Neural cell (in vitro differentiated cells): ENCODE measurements at regions not wholly inside any gene's neighbourhood (a gene's known extent, or its start where the extent isn't known, plus 50 kb on each side); places are given as distances from the start of the nearest gene placed in this dataset.

Source experiments
- H2AFZ ChIP-seq: fragments of 200-600, 300-800 bp; sonication (generic), shearing (Covaris generic); 2 replicates; pipeline ENCODE4 v1.6.0; 2014; ENCODE audit warnings: low read depth, mild to moderate bottlenecking, antibody characterized with exemption, low read length, moderate library complexity
- H3F3A ChIP-seq: fragments of 200-600 bp; shearing (Covaris generic); 2 replicates; pipeline ENCODE4 v1.6.1; 2016; ENCODE audit warnings: mild to moderate bottlenecking, moderate library complexity, mixed read lengths, antibody characterized with exemption, low read length; ENCODE audit not compliant: insufficient read depth, poor library complexity, severe bottlenecking
- H3K27ac ChIP-seq: fragments of 200-600, 300-800 bp; sonication (generic), shearing (Covaris generic); 2 replicates; pipeline ENCODE4 v1.5.1; 2014; ENCODE audit warnings: mild to moderate bottlenecking, low read length, moderate library complexity
- H3K27me3 ChIP-seq: fragments of 300-800, 200-600 bp; sonication (generic), shearing (Covaris generic); 2 replicates; pipeline ENCODE4 v1.6.0; 2014; ENCODE audit warnings: mild to moderate bottlenecking, low read depth, low read length, moderate library complexity; ENCODE audit not compliant: insufficient read depth
- H3K36me3 ChIP-seq: fragments of 300-800, 200-600 bp; sonication (generic), shearing (Covaris generic); 2 replicates; pipeline ENCODE4 v1.5.1; 2014; ENCODE audit warnings: mild to moderate bottlenecking, antibody characterized with exemption, low read length, moderate library complexity; ENCODE audit not compliant: insufficient read depth
- H3K4me2 ChIP-seq: fragments of 300-800, 200-600 bp; sonication (generic), shearing (Covaris generic); 2 replicates; pipeline ENCODE4 v1.6.0; 2014; ENCODE audit warnings: mild to moderate bottlenecking, low read length
- H3K4me3 ChIP-seq: fragments of 300-800, 200-600 bp; sonication (generic), shearing (Covaris generic); 2 replicates; pipeline ENCODE4 v1.5.1; 2014; ENCODE audit warnings: mild to moderate bottlenecking, low read length, moderate library complexity
- H3K79me2 ChIP-seq: fragments of 200-600 bp; shearing (Covaris generic); replicated peaks from 2 replicates; pipeline ENCODE4 v1.6.0; 2014; ENCODE audit warnings: mild to moderate bottlenecking, low read length, moderate library complexity; ENCODE audit not compliant: insufficient read depth
- H3K9ac ChIP-seq: fragments of 300-800, 200-600 bp; sonication (generic), shearing (Covaris generic); 2 replicates; pipeline ENCODE4 v1.6.1; 2016; ENCODE audit warnings: mild to moderate bottlenecking, low read length, mixed read lengths
- H3K9me2 ChIP-seq: fragments of 200-600 bp; shearing (Covaris generic); 2 replicates; pipeline ENCODE4 v1.6.1; 2016; ENCODE audit warnings: mild to moderate bottlenecking, low read length, mixed read lengths; ENCODE audit not compliant: insufficient read depth
- H3K9me3 ChIP-seq: fragments of 200-600, 300-800 bp; sonication (generic), shearing (Covaris generic); 2 replicates; pipeline ENCODE4 v1.6.1; 2016; ENCODE audit warnings: mild to moderate bottlenecking, mixed run types, low read length, moderate library complexity, mixed read lengths
- H4K20me1 ChIP-seq: fragments of 200-600 bp; shearing (Covaris generic); 2 replicates; pipeline ENCODE4 v1.6.1; 2016; ENCODE audit warnings: mild to moderate bottlenecking, mixed run types; ENCODE audit not compliant: insufficient read depth
- CTCF ChIP-seq: fragments of 450-650 bp; IDR thresholded peaks from 2 replicates; pipeline ENCODE4 v1.5.1; 2014; ENCODE audit warnings: antibody characterized with exemption, mild to moderate bottlenecking, moderate library complexity; ENCODE audit not compliant: poor library complexity, severe bottlenecking
- EP300 ChIP-seq: fragments of 450-650 bp; conservative IDR thresholded peaks from 2 replicates; pipeline ENCODE4 v1.6.1; 2014; ENCODE audit warnings: antibody characterized with exemption, mild to moderate bottlenecking, moderate library complexity; ENCODE audit not compliant: poor library complexity, severe bottlenecking
- EZH2 ChIP-seq: fragments of 200-600, 300-800 bp; shearing (Covaris generic), sonication (generic); IDR thresholded peaks from 2 replicates; pipeline ENCODE4 v1.6.1; 2014; ENCODE audit warnings: antibody characterized with exemption, low read length, borderline replicate concordance, mild to moderate bottlenecking; ENCODE audit not compliant: insufficient read depth, poor library complexity, severe bottlenecking
- MXI1 ChIP-seq: fragments of 450-650 bp; conservative IDR thresholded peaks from 2 replicates; pipeline ENCODE4 v1.6.1; 2014; ENCODE audit warnings: antibody characterized with exemption, mild to moderate bottlenecking; ENCODE audit not compliant: poor library complexity, severe bottlenecking
- POLR2AphosphoS5 ChIP-seq: IDR thresholded peaks from 2 replicates; pipeline ENCODE4 v1.6.1; 2012
- RAD21 ChIP-seq: fragments of 450-650 bp; conservative IDR thresholded peaks from 2 replicates; pipeline ENCODE4 v1.6.1; 2014; ENCODE audit warnings: antibody characterized with exemption, mild to moderate bottlenecking, moderate library complexity
- REST ChIP-seq: IDR thresholded peaks from 2 replicates; pipeline ENCODE4 v1.6.1; 2012; ENCODE audit warnings: borderline replicate concordance
- SMC3 ChIP-seq: fragments of 450-650 bp; conservative IDR thresholded peaks from 2 replicates; pipeline ENCODE4 v1.6.1; 2014; ENCODE audit warnings: antibody characterized with exemption, mild to moderate bottlenecking, moderate library complexity; ENCODE audit not compliant: poor library complexity
- TAF1 ChIP-seq: IDR thresholded peaks from 2 replicates; pipeline ENCODE4 v1.6.1; 2012; ENCODE audit warnings: low read depth

DNA sequence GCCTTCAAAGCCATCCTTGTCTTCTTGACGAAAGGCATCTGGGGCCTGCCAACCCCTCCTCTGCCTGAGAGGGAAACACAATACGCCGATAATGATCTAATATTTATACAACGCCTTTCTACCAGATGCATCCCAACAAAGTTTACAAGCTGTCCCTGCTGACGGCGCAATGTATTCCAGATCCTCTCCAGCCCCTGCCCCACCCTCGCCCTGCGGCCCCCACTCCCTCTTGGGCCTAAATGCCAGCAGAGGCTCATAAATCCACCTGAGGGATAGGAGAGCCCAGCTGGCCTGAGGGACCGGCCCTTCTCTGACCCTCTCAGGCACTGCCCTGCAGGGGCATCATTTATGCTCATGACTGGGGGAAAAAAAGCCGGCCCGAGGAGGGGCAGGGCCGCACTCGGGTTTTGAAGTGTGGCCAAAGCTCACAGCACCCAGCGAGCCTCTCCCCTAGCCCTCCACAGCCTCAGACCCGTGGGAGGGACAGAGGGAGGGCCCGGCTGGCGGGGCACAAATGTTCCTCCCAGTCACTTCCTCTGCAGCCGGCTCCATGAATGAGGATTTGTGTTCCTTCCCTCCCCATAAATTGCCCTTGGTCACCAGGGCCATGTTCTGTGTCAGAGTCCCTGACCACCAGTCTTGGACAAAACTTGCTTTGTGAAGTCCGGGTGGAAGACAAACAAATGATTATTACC lies 140.3 kb downstream of the FOXD2 start:
- no peaks in the 10 kb centered on the region for H4K20me1 ChIP-seq
- no peaks in the 10 kb centered on the region for H3K36me3 ChIP-seq
- no peak overlapping the region for H2AFZ ChIP-seq
- no peaks in the 10 kb centered on the region for H3K79me2 ChIP-seq
- H3K4me2 ChIP-seq, result no peak overlapping the region
- H3K27me3 ChIP-seq, result peaks cover 3% of the 10 kb centered on the region
- no peak overlapping the region for H3K9ac ChIP-seq
- no peak overlapping the region for H3K27ac ChIP-seq
- TF ChIP-seq RAD21 (no peak), POLR2AphosphoS5 (no peak), TAF1 (no peak)
- no peaks in the 10 kb centered on the region for H3K9me2 ChIP-seq
- no peaks in the 10 kb centered on the region for H3K9me3 ChIP-seq
- H3F3A ChIP-seq, result no peaks in the 10 kb centered on the region
- H3K4me3 ChIP-seq, result no peak overlapping the region

DNA sequence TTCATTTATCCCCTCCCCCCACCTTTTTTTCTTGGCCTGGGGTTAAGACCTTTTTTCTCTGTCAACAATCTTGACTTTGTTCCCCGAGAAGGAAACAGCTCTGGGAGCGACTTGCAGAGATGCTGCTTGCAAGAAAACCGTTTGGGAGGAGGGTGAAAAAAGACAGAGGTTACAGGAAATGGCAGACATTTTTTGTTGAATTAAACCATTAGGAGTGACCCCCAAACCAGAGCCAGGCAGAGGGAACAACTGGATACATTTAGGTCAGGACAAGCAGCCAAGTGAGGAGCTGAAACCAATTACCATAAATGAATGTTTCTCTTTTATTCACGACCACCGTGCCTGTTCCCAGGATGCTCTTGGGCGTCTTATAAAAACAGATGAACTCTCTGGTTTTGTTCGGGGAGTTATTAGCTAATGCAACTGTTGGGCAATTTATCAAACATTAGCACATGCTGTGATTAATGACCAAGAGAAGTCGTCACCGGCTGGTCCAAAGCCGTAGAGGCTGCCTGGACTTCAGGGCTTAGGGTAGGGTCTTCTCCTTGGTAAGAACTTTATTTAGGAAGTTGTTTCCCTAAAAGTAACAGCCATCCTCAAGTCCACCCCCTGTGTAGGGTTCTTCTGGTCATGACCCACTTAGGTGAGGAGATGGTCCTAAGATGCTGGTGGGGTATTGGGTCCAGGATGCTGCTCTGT lies 141.0 kb downstream of the FOXD2 start:
- no peaks in the 10 kb centered on the region for H3K79me2 ChIP-seq
- no peaks in the 10 kb centered on the region for H3K36me3 ChIP-seq
- TF ChIP-seq EZH2, result no peak
- no peak for TF ChIP-seq REST
- no peak for TF ChIP-seq EP300
- no peak for TF ChIP-seq CTCF
- no peak for TF ChIP-seq SMC3
- TF ChIP-seq RAD21, result no peak
- TF ChIP-seq POLR2AphosphoS5, result no peak
- TF ChIP-seq MXI1, result no peak
- TF ChIP-seq TAF1, result no peak
- no peak overlapping the region for H3K27ac ChIP-seq
- H3K4me3 ChIP-seq, result no peak overlapping the region
- H4K20me1 ChIP-seq, result no peaks in the 10 kb centered on the region
- no peaks in the 10 kb centered on the region for H3K9me3 ChIP-seq
- H3F3A ChIP-seq, result no peaks in the 10 kb centered on the region
- peaks cover 3% of the 10 kb centered on the region for H3K27me3 ChIP-seq
- no peak overlapping the region for H3K4me2 ChIP-seq
- H3K9ac ChIP-seq, result no peak overlapping the region
- H2AFZ ChIP-seq, result no peak overlapping the region
- H3K9me2 ChIP-seq, result no peaks in the 10 kb centered on the region
